Stimulated activated CD4-positive, alpha-beta T cell treated with anti-CD3 and anti-CD28 coated beads, TNF-alpha, amount 100 ng/mL, for 4 hours (primary cell): ENCODE measurements at regions not wholly inside any gene's neighbourhood (a gene's known extent, or its start where the extent isn't known, plus 50 kb on each side); places are given as distances from the start of the nearest gene placed in this dataset.
"Not testable (repeated sequence)": the region's sequence is repeated elsewhere in the genome, so short reads cannot be mapped to it uniquely, and the experiment has no call there.

ENCODE experiments used
- DNase-seq, 3 experiments: peaks; one replicate each; pipeline ENCODE4 v3.0.0-alpha.2; 2020; ENCODE audit warnings: low read depth in 3 of 3

- no peak for DNase-seq
Observed at GRCh38 chr9:104980039-104980654, 52.2 kb upstream of the ABCA1 start.

- DNase-seq = no peak
Observed at GRCh38 chr9:104981543-104982129, 53.7 kb upstream of the ABCA1 start.

DNA sequence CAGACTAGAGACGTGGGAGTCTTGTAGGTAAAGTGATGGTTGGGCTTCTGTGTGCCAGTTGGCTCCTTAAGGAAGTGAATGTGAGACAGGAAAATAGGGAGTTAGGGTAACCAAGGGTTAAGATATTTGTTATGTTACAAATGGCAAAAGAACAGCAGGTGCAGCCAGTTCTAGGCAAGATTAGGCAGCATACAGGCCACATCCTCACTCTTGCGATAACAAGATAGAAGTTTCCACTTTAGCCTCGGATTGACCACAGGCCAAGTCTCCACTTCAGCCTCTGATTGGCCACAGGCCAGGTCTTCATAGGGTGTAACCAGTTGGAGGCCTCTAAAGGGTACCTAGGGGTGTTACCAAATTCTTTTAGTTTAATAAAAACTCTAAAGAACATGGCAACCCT is 54.6 kb upstream of the ABCA1 start:
- DNase-seq = no peak

- no peak for DNase-seq
Observed at GRCh38 chr9:104983491-104983890, 55.5 kb upstream of the ABCA1 start.

DNA sequence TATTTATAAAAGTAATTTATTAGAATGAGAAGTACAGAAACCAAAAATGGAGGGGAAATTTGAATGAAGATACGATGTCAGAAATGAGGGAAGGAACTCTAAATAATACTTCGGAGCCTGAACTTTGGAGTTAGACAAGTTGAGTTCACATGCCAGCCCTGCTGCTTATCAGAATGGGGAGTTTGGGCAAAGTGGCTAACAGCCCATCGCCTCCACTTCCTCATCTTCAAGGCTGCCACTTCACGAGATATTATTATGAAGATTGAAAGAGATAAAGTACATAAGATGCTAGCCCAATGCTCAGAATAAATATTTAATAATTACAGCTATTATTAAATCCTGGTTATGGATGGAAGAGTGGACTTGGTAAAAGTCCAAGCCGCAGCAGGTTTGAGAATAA is 56.2 kb upstream of the ABCA1 start:
- no peak for DNase-seq

- no peak for DNase-seq
Observed at GRCh38 chr9:104984542-104984941, 56.6 kb upstream of the ABCA1 start.

DNA sequence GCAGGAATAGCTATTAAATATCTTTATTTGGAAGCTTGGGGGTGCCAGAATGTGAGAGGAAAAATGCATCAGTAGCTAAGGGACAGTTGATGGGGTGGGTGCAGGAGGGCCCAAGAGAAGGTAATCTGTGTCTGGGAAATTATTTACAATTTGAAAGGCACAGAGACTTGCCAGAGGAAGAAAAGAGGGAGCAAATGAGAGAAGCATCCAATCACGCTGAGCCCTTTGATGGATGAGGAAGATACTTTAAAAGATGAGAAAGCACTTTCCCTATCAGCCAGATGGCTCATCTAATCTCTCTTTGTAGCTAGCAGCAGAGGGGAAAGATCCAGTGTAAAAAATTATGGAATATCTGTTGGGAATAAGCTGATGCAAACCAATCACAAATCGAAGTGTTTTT is 57.0 kb upstream of the ABCA1 start:
- DNase-seq = no peak

GRCh38 chr9:104986096-104986495 is 58.1 kb upstream of the ABCA1 start:
- DNase-seq = no peak

DNA sequence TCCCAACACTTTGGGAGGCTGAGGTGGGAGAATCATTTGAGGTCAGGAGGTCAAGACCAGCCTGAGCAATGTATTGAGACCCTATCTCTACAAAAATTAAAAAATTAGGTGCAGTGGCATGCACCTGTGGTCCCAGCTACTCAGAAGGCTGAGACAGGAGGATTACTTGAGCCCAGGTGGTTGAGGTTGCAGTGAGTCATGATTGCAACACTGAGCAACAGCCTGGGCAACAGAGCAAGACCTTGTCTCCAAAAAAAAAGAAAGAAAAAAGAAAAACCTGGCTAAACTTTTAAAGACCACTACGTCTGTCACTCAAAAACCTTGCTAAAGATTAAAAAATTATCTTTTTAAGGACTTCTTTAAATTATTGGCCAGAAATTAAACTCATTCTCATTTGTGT is 59.8 kb upstream of the ABCA1 start:
- no peak for DNase-seq

DNA sequence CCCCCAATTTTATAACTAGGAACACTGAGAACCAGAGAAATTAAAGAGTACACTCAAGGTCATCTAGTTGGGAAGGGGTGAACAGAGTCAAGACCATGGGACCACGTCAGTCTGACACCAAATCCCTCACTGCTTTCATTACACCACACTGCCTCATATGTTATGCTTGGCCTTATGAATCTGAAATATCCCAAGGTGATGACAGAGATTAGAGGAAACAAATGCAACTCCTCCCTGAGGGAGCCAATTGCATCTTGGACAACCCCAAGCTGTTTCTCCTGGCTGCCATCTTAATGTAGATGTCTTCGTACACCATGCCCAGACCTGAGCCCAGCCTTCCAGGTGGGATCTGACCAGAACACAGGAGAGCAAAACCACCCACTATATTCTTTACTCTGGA is 60.6 kb upstream of the ABCA1 start:
- no peak for DNase-seq

DNA sequence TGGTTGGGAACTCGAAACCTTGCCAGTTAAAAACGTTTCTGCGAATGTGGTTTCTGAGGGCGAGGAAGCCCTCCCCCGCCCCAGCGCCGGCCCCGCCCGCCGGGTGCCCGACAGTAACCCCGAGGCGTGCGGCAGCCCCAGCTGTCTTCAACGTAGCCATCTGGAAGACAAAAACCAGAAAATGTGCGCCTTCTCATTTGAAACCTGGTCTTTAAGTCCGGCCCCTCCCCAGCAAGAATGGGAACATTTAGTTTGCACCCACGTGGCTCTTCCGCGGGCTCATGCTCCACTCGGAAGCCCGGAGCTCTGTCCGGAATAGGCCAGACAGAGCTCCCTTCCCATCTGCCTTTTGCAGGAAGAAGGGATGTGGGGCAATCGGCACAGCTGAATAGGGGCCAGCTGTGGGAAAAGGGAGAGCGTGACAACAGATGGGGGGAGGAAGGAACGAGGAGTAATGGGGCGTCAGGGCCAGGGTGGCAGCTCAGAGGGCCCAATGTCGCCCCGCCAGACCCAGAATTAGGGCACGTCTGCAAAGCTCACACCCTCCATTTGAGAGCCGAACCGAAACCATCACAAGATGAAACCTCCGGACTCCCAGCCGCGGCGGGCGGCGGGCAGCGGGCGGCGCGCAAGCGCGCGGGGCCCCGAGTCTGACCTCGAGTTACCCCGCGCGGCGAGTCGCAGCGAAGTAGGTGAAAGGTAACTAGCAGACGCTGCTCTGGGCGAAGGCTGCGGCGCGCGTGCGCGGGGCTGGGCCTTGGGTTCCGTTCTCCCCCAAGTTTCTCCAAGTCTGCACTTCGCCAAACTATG is 63.4 kb upstream of the ABCA1 start:
- DNase-seq = peak; percentile 48 to 71 (median 65)

GRCh38 chr9:104992659-104993058 is 64.7 kb upstream of the ABCA1 start:
- DNase-seq = no peak

GRCh38 chr9:104993291-104993963 is 65.5 kb upstream of the ABCA1 start:
- DNase-seq = no peak

DNA sequence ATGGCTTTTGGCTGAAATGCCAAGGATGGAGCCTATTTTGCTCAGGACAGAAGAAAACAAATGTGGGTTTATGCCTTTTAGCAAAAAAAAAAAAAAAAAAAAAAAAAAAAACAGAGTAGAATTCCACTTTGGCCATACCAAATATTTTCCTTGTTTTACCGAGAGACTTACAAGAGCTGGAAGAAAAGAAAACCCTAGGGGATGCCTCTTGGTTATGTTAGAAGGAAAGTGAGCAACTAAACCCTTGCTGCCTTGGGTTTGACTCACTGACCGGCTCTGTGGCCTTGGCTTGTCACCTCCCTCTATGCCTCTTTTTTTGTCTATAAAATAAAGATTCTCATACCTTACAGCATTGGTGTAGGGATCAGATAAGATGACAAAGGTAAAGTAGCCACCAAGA is 69.6 kb upstream of the ABCA1 start:
- DNase-seq = no peak

GRCh38 chr9:104999136-104999535 is 71.2 kb upstream of the ABCA1 start:
- no peak for DNase-seq

GRCh38 chr9:105000529-105000928 is 72.6 kb upstream of the ABCA1 start:
- not testable (repeated sequence) for DNase-seq

GRCh38 chr9:105004466-105005090 is 76.6 kb upstream of the ABCA1 start:
- DNase-seq = no peak

DNA sequence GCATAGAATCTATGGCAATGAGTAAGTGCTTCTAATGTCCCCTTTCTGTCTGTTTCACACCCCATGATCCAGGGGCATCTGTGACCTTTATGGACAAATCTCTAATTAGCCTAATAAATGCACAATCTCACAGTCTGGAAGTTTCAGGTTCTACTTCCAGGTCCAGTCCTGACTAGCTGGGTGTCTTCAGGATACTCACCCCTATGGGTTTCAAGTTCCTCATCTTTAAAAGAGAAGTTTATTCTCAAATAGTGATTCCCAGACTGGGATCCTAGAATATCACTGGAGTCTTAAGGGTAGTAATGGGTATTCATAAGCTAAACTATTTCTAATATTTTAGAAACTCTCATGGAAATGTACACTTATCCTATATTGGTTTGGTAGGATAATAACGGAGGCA is 77.2 kb upstream of the ABCA1 start:
- no peak for DNase-seq

DNA sequence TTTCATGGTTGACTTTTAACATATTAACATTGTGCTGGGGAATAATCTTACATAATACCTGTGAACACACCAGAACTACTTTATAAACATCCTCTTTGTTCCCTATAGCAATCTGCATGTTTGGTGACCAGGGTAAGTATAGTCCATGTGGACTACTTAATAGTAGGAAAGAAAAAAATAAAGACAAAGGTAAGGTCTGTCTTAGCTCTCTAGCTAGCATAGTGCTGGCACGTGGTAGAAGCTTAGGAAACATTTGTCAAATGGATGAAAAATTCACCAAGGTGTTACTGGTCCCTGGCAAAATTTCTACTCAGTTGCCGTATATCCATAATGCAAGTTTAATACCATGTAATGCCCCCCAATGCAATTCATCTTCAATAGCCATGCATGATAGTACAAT is 78.6 kb upstream of the ABCA1 start:
- DNase-seq = no peak

- DNase-seq = no peak
Observed at GRCh38 chr9:105007143-105007542, 79.2 kb upstream of the ABCA1 start.

GRCh38 chr9:105010089-105010488 is 82.1 kb upstream of the ABCA1 start:
- not testable (repeated sequence) for DNase-seq

DNA sequence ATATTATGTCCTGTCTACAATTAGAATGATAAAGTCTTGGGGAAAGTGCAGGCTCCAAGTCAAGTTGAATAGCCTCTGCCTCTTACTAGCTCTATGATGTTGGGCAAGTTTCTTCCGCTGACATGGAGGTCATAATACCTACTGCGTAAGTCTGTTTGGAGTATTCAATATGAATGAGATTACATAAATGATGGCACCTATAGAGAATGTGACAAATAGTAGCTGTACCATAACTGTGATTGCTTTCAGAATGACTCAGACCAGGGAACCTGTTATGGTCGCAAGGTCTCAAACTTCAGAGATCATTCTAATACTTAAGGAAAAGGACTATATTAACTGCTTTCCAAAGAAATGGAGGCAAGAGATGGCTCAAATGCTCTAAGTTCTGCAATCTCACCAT is 94.0 kb upstream of the ABCA1 start:
- no peak for DNase-seq
